Testis (tissue), 2 donors: ENCODE measurements at regions not wholly inside any gene's neighbourhood (a gene's known extent, or its start where the extent isn't known, plus 50 kb on each side); places are given as distances from the start of the nearest gene placed in this dataset.

Experiments
- DNase-seq: peaks from one replicate; pipeline ENCODE4 v3.0.0-alpha.2; 2019
- H3K27ac ChIP-seq, 2 donors: fragments of 200-600 bp; sonication (generic); one replicate each; pipeline ENCODE4 v1.5.1; 2019
- H3K27me3 ChIP-seq: fragments of 200-600 bp; sonication (generic); one replicate; pipeline ENCODE4 v1.5.1; 2019
- H3K36me3 ChIP-seq: fragments of 200-600 bp; sonication (generic); one replicate; pipeline ENCODE4 v1.5.1; 2017; ENCODE audit warnings: low read depth; ENCODE audit errors: missing control alignments
- H3K4me1 ChIP-seq: fragments of 200-600 bp; sonication (generic); one replicate; pipeline ENCODE4 v1.5.1; 2019
- H3K4me3 ChIP-seq, 2 donors: fragments of 200-600 bp; sonication (generic); one replicate each; pipeline ENCODE4 v1.5.1; 2017 to 2019
- H3K9me3 ChIP-seq: fragments of 200-600 bp; sonication (generic); one replicate; pipeline ENCODE4 v1.5.1; 2017
- POLR2A ChIP-seq: fragments of 450-650 bp; IDR thresholded peaks from one replicate; pipeline ENCODE4 v1.6.1; 2017; ENCODE audit warnings: antibody characterized with exemption, mild to moderate bottlenecking, moderate library complexity
- WGBS, 2 donors: methylation state at CpG; one replicate each; pipeline ENCODE4 v1.1.5; 2018; 5-methylcytosine and 5-hydroxymethylcytosine counted together
- intact Hi-C: fragments of 100-400 bp; cut with DNase I; formaldehyde crosslinking; loops from one replicate; pipeline ENCODE4 v1.15.1; 2023; ENCODE audit warnings: low total_unique reads
- TF ChIP-seq, protein P1 (sequence below), 3 experiments: fragments of 450-650 bp in 2 of 3; fragments of 200-600 bp in 1 of 3; sonication (generic) in 1 of 3; IDR thresholded peaks; one replicate each; pipeline ENCODE4 v1.5.1; 2016 to 2019; ENCODE audit warnings: antibody characterized with exemption in 3 of 3, mild to moderate bottlenecking in 2 of 3, moderate library complexity in 1 of 3

DNA sequence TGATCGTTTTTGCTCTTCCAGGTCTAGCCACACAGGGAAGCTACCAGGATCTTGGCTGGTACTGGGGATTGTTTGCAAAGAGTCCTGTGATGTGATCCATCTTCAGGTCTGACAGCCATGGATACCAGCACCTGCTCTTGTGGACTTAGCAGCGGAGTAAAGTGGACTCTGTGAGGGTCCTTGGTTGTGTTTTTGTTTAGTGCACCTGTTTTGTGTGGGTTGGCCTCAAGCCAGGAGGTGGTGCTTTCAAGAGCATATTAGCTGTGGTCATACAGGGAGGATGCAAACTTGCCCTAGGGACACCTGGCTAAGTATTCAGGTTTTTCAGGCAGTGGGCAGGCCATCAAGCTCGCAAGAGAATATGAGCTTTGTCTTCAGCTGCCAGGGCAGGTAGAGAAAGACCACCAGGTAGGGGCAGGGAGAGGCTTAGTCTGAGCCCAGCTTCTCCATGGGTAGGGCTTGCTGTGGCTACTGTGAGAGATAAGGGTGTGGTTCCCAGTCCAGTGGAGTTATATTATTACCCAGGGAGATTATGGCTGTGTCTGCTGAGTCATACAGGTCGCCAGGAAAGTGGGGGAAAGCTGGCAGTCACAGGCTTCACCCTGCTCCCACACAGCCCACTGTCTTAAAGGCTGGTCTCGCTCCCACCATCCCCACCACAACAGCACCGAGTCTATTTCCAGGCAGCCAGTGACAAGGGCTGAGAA is 293.7 kb downstream of the PCDH18 start:
- 89 to 96% methylated on average over 6 of the region's 6 CpGs for WGBS, 2 donors
- H3K27me3 ChIP-seq = no peaks in the 10 kb centered on the region

DNA sequence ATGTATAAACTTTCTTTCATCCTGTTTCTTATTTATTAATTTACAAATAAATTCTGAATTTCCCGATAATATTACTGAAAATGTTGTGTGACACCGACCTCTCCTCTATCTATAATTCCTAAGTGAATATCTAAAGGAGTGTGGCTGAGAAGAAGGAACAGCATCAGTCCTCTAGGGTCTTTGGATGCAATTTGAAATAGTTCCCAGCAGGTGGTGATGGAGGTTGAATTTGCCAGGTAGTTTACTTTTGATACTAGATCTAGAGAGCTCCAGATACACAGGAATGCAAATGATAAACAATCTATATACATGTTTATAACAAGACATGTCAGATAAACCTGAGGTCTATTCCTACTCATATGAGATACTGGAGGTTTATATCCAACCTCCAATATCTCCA is 305.4 kb downstream of the PCDH18 start:
- no peak for DNase-seq
- no peak for TF ChIP-seq POLR2A
- TF ChIP-seq, protein P1, sequence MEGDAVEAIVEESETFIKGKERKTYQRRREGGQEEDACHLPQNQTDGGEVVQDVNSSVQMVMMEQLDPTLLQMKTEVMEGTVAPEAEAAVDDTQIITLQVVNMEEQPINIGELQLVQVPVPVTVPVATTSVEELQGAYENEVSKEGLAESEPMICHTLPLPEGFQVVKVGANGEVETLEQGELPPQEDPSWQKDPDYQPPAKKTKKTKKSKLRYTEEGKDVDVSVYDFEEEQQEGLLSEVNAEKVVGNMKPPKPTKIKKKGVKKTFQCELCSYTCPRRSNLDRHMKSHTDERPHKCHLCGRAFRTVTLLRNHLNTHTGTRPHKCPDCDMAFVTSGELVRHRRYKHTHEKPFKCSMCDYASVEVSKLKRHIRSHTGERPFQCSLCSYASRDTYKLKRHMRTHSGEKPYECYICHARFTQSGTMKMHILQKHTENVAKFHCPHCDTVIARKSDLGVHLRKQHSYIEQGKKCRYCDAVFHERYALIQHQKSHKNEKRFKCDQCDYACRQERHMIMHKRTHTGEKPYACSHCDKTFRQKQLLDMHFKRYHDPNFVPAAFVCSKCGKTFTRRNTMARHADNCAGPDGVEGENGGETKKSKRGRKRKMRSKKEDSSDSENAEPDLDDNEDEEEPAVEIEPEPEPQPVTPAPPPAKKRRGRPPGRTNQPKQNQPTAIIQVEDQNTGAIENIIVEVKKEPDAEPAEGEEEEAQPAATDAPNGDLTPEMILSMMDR (IDR thresholded peaks at IDR 0.05) = no peak
- no peaks in the 10 kb centered on the region for H3K4me1 ChIP-seq
- H3K27me3 ChIP-seq = no peaks in the 10 kb centered on the region
- no peaks in the 10 kb centered on the region for H3K36me3 ChIP-seq
- 69 to 73% methylated on average over 2 of the region's 2 CpGs for WGBS, 2 donors
- no peaks in the 10 kb centered on the region for H3K9me3 ChIP-seq
- no peak overlapping the region for H3K4me3 ChIP-seq
- intact Hi-C loops = no loop called here
- H3K27ac ChIP-seq = no peak overlapping the region

More for the DNA sequence above, 293.7 kb downstream of the PCDH18 start:
- H3K27ac ChIP-seq = no peak overlapping the region
- H3K4me1 ChIP-seq = no peaks in the 10 kb centered on the region
- H3K36me3 ChIP-seq = no peaks in the 10 kb centered on the region
- H3K4me3 ChIP-seq = no peak overlapping the region
- TF ChIP-seq, protein P1 (IDR thresholded peaks at IDR 0.05) = no peak
- no peak for TF ChIP-seq POLR2A
- H3K9me3 ChIP-seq = no peaks in the 10 kb centered on the region
- no peak for DNase-seq
- intact Hi-C loops = no loop called here

DNA sequence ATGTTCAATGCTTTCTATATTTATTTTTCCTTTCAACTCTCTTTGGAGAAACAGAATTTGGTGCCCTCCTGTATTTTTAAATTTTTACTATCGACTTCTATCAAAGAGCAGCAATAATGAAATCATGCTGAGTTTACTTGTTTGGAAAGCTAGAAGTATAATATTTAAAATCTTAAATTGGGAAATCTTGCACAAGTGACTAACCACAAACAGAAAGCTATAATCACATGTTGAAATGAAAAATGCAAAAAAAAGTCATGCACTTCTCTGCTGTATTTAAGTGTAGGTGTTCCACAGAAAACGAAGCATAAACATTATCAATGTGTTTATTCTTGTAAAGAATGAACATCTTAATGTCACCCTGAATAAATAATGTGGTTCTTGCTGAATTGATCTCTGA is 306.1 kb downstream of the PCDH18 start:
- Histone ChIP-seq H3K4me1 (no peaks in the 10 kb centered on the region), H3K4me3 (no peak overlapping the region), H3K27me3 (no peaks in the 10 kb centered on the region), H3K27ac (no peak overlapping the region), H3K36me3 (no peaks in the 10 kb centered on the region), H3K9me3 (no peaks in the 10 kb centered on the region)
- TF ChIP-seq, protein P1 (IDR thresholded peaks at IDR 0.05) = no peak
- no peak for TF ChIP-seq POLR2A
- intact Hi-C loops = no loop called here
- no peak for DNase-seq
- 77 to 79% methylated on average over 2 of the region's 2 CpGs for WGBS, 2 donors

DNA sequence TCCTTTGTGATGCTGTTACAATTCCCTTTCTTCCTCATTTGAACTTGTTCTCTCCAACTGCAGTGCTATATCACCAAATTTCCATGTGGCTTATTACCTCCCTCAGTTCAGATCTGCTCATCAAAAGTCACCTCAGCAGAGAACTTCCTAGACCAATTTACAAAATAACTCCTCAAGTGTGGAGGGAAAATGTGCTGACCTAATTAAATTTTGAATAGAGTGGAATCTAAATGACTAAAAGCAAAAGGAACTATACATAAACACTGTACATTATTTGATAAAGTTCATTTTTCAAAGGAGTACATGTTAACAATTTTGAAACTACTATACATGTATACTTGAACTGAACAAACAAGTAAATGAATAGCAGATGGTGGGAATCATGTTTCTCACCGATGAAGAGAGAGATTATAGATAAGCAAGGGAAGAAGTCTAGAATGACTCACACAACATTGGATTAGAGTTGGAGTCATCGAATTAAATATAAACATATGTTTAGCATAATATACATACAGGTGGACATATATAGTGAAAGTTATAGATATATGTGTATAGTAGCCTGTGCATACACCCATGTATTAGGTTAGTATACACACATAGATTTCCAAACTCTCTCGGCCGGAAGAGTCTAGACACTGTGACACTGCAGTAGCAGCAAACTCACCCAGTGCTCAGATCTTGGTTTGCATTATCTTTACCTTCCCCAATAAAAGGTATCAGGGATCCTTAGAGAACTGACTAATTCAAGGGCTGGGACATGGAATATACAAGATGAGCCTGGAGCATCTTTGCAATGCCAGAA is 318.7 kb downstream of the PCDH18 start:
- no peak overlapping the region for H3K4me3 ChIP-seq
- intact Hi-C loops = no loop called here
- H3K9me3 ChIP-seq = no peaks in the 10 kb centered on the region
- no peak for DNase-seq
- no peaks in the 10 kb centered on the region for H3K27me3 ChIP-seq
- TF ChIP-seq, protein P1 (IDR thresholded peaks at IDR 0.05) = no peak
- TF ChIP-seq POLR2A = no peak
- 89 to 90% methylated on average over 4 of the region's 4 CpGs for WGBS, 2 donors
- H3K27ac ChIP-seq = no peak overlapping the region
- no peaks in the 10 kb centered on the region for H3K4me1 ChIP-seq
- H3K36me3 ChIP-seq = no peaks in the 10 kb centered on the region
